ENCODE measurements at regions not wholly inside any gene's neighbourhood (a gene's known extent, or its start where the extent isn't known, plus 50 kb on each side); places are given as distances from the start of the nearest gene placed in this dataset.

DNA sequence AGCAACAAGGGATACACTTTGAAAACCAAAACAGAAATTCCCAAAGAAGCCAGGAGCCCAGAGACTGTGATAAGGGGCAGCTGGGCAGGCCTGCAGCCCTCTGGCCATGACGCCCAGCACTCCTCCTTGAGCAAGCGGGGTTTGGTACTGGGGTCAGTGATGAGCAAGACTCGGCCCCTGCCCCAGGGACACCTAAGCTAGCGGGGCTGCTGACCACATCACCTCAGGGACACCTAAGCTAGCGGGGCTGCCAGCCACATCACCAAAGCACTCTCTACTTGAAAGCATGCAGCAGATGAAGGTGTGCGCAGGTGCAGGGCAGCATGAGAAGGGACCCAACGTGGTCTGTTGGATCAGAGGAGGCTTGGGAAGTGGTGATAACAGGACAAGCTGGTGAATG is 108.0 kb upstream of the PPP2R2D start:
- H3K4me1 ChIP-seq: no peaks in the 10 kb centered on the region
- no peak for ATAC-seq
- H3K27ac ChIP-seq: no peak overlapping the region
- no peak overlapping the region for H3K4me3 ChIP-seq
- peaks cover 51% of the 10 kb centered on the region for H3K27me3 ChIP-seq
- TF ChIP-seq POLR2AphosphoS5 (IDR thresholded peaks at IDR 0.05) (no peak), EP300 (IDR thresholded peaks at IDR 0.05) (no peak), POLR2A (IDR thresholded peaks at IDR 0.05) (no peak)
- TF ChIP-seq, protein P1, sequence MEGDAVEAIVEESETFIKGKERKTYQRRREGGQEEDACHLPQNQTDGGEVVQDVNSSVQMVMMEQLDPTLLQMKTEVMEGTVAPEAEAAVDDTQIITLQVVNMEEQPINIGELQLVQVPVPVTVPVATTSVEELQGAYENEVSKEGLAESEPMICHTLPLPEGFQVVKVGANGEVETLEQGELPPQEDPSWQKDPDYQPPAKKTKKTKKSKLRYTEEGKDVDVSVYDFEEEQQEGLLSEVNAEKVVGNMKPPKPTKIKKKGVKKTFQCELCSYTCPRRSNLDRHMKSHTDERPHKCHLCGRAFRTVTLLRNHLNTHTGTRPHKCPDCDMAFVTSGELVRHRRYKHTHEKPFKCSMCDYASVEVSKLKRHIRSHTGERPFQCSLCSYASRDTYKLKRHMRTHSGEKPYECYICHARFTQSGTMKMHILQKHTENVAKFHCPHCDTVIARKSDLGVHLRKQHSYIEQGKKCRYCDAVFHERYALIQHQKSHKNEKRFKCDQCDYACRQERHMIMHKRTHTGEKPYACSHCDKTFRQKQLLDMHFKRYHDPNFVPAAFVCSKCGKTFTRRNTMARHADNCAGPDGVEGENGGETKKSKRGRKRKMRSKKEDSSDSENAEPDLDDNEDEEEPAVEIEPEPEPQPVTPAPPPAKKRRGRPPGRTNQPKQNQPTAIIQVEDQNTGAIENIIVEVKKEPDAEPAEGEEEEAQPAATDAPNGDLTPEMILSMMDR (IDR thresholded peaks at IDR 0.05): no peak
- H3K9me3 ChIP-seq: peaks cover 0 to 24% (median 0%) of the 10 kb centered on the region in 3 donors
- WGBS, 2 donors (ENCODE audit: low coverage in 1 of 2): 71 to 83% methylated on average over 2 to 4 of the region's 7 CpGs
- H3K36me3 ChIP-seq: no peaks in the 10 kb centered on the region

DNA sequence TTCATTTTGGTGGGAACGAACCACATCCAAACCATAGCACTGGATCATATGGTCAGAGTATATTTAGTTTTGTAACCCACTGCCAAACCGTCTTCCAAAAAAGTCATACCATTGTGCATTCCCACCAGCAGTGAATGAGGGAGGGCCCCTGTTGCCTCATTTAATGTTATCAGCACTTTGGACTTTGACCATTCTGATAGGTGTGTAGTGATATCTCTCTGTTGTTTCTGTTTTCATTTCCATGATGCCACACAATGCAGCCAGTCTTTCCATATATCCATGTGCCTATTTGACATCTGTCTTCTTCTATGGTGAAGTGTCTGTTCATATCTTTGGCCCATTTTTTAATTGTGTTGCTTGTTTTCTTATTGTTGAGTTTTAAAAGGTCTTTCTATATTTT is 105.0 kb upstream of the PPP2R2D start:
- no peak for ATAC-seq
- H3K27ac ChIP-seq: no peak overlapping the region
- no peaks in the 10 kb centered on the region for H3K36me3 ChIP-seq
- peaks cover 40% of the 10 kb centered on the region for H3K27me3 ChIP-seq
- TF ChIP-seq EP300 (IDR thresholded peaks at IDR 0.05) (no peak), POLR2A (IDR thresholded peaks at IDR 0.05) (no peak), POLR2AphosphoS5 (IDR thresholded peaks at IDR 0.05) (no peak)
- TF ChIP-seq, protein P1 (IDR thresholded peaks at IDR 0.05): no peak
- no peak overlapping the region for H3K4me3 ChIP-seq
- peaks cover 0 to 50% (median 0%) of the 10 kb centered on the region in 3 donors for H3K9me3 ChIP-seq
- H3K4me1 ChIP-seq: no peaks in the 10 kb centered on the region
- 100% methylated on average over 2 of the region's 2 CpGs; no CpG with 5 or more reads in 1 of the 2 donors for WGBS, 2 donors (ENCODE audit: low coverage in 1 of 2)

DNA sequence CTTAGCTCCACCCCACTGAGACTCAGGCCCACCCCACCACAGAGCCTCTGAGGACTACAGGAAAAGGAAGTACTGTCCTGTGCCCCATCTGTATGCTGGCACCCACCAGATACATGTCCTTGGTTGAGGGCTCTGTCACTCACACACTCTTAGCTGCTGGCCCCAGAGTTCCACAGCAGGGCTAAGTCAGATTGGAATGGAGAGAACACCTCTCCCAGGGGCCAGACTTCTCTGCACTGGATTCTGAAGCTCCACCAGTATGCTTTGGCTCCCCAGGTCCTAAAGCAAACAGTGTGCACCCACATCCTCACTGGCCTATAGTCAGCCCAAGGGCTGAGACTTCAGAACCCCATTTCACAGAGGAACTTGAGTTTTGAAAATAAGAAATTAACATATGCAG is 103.2 kb upstream of the PPP2R2D start:
- Histone ChIP-seq H3K27me3 (peaks cover 30% of the 10 kb centered on the region), H3K36me3 (no peaks in the 10 kb centered on the region), H3K27ac (no peak overlapping the region), H3K4me3 (no peak overlapping the region), H3K4me1 (no peaks in the 10 kb centered on the region), H3K9me3 (peaks cover 0 to 50% (median 0%) of the 10 kb centered on the region in 3 donors)
- TF ChIP-seq POLR2A (IDR thresholded peaks at IDR 0.05) (no peak), POLR2AphosphoS5 (IDR thresholded peaks at IDR 0.05) (no peak), EP300 (IDR thresholded peaks at IDR 0.05) (no peak)
- TF ChIP-seq, protein P1 (IDR thresholded peaks at IDR 0.05): no peak
- ATAC-seq: no peak

DNA sequence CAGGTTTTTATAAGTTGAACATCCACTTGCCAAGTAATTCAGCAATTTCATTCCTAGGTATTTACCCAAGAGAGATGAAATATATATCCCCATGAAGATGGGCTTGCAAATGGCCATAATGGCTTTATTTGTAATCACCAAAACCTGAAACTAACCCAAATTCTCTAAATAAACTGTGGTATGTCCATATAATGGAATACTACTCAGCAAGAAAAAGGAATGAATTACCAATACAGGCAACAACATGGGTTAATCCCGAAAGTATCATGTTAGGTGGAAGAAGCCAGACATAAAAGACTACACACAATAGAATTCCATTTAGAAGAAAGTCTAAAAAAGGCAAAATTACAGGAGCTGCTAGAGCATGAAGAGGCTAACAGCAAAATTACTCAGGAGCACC is 101.4 kb upstream of the PPP2R2D start:
- 50 to 67% methylated on average over 1 of the region's 1 CpG for WGBS, 2 donors (ENCODE audit: low coverage in 1 of 2)
- no peak overlapping the region for H3K27ac ChIP-seq
- no peak for ATAC-seq

More for the DNA sequence above, 101.4 kb upstream of the PPP2R2D start:
- TF ChIP-seq POLR2AphosphoS5 (IDR thresholded peaks at IDR 0.05) (no peak), POLR2A (IDR thresholded peaks at IDR 0.05) (no peak), EP300 (IDR thresholded peaks at IDR 0.05) (no peak)
- TF ChIP-seq, protein P1 (IDR thresholded peaks at IDR 0.05): no peak
- Histone ChIP-seq H3K36me3 (no peaks in the 10 kb centered on the region), H3K4me3 (no peak overlapping the region), H3K27me3 (peaks cover 20% of the 10 kb centered on the region), H3K9me3 (peaks cover 0 to 50% (median 0%) of the 10 kb centered on the region in 3 donors), H3K4me1 (no peaks in the 10 kb centered on the region)

Measured in gastroesophageal sphincter (tissue), 4 donors.